Esophagus muscularis mucosa (tissue), 4 donors: ENCODE measurements at regions not wholly inside any gene's neighbourhood (a gene's known extent, or its start where the extent isn't known, plus 50 kb on each side); places are given as distances from the start of the nearest gene placed in this dataset.

Experiments
- DNase-seq: peaks from one replicate; pipeline ENCODE4 v3.0.0-alpha.2; 2017; ENCODE audit errors: extremely low spot score
- H3K27ac ChIP-seq, 4 donors: fragments of 200-600 bp; sonication (generic); replicated peaks in 1 of 4; 1 replicate in 3 of 4; 2 replicates in 1 of 4; pipeline ENCODE4 v1.5.1; 2016 to 2019; ENCODE audit warnings: mild to moderate bottlenecking in 1 of 4
- H3K27me3 ChIP-seq, 4 donors: fragments of 200-600 bp; sonication (generic); one replicate each; pipeline versions ENCODE4 v1.5.1 to v1.6.0; 2016 to 2019
- H3K36me3 ChIP-seq, 4 donors: fragments of 200-600 bp; sonication (generic); one replicate each; pipeline ENCODE4 v1.5.1; 2016 to 2019
- H3K4me1 ChIP-seq, 4 donors: fragments of 200-600 bp; sonication (generic); one replicate each; pipeline ENCODE4 v1.5.1; 2016 to 2019
- H3K4me3 ChIP-seq, 4 donors: fragments of 200-600 bp; sonication (generic); 1 replicate in 2 of 4; 2 replicates in 2 of 4; pipeline ENCODE4 v1.5.1; 2016 to 2019; ENCODE audit warnings: mild to moderate bottlenecking in 4 of 4, moderate library complexity in 1 of 4
- H3K9me3 ChIP-seq, 4 donors: fragments of 200-600 bp; sonication (generic); 1 replicate in 3 of 4; 2 replicates in 1 of 4; pipeline ENCODE4 v1.5.1; 2016 to 2019
- CTCF ChIP-seq, 3 experiments: fragments of 200-600 bp in 2 of 3; fragments of 450-650 bp in 1 of 3; sonication (generic) in 2 of 3; IDR thresholded peaks; one replicate each; pipeline ENCODE4 v1.5.1; 2017 to 2019; ENCODE audit warnings: antibody characterized with exemption in 3 of 3, mild to moderate bottlenecking in 2 of 3, moderate library complexity in 1 of 3
- EP300 ChIP-seq: sonication (generic); formaldehyde crosslinking; IDR thresholded peaks from one replicate; pipeline ENCODE4 v1.6.1; 2017; ENCODE audit warnings: antibody characterized with exemption
- POLR2A ChIP-seq: fragments of 450-650 bp; IDR thresholded peaks from one replicate; pipeline ENCODE4 v1.6.1; 2017; ENCODE audit warnings: antibody characterized with exemption, moderate library complexity, mild to moderate bottlenecking, low read depth
- POLR2AphosphoS5 ChIP-seq, 2 donors: sonication (generic); formaldehyde crosslinking; IDR thresholded peaks; one replicate each; pipeline ENCODE4 v1.6.1; 2017; ENCODE audit warnings: antibody characterized with exemption in 2 of 2
- WGBS: methylation state at CpG from one replicate; pipeline ENCODE4 v1.1.5; 2018; 5-methylcytosine and 5-hydroxymethylcytosine counted together
- intact Hi-C: fragments of 100-400 bp; cut with DNase I; formaldehyde crosslinking; loops from one replicate; pipeline ENCODE4 v1.15.1; 2023

- no peak overlapping the region for H3K27ac ChIP-seq
- H3K4me3 ChIP-seq, result no peak overlapping the region
- TF ChIP-seq EP300 (no peak), CTCF (IDR thresholded peaks at IDR 0.05) (no peak), POLR2A (no peak), POLR2AphosphoS5 (IDR thresholded peaks at IDR 0.05) (no peak)
- DNase-seq, result no peak
- no peaks in the 10 kb centered on the region for H3K36me3 ChIP-seq
- no peaks in the 10 kb centered on the region for H3K27me3 ChIP-seq
- H3K4me1 ChIP-seq, result no peaks in the 10 kb centered on the region
- H3K9me3 ChIP-seq, result no peaks in the 10 kb centered on the region
- intact Hi-C loops, result no loop called here
- WGBS, result 56% methylated on average over 2 of the region's 2 CpGs
These were observed 295.7 kb downstream of the TUSC7 start for GRCh38 chr3:117005274-117005673.

DNA sequence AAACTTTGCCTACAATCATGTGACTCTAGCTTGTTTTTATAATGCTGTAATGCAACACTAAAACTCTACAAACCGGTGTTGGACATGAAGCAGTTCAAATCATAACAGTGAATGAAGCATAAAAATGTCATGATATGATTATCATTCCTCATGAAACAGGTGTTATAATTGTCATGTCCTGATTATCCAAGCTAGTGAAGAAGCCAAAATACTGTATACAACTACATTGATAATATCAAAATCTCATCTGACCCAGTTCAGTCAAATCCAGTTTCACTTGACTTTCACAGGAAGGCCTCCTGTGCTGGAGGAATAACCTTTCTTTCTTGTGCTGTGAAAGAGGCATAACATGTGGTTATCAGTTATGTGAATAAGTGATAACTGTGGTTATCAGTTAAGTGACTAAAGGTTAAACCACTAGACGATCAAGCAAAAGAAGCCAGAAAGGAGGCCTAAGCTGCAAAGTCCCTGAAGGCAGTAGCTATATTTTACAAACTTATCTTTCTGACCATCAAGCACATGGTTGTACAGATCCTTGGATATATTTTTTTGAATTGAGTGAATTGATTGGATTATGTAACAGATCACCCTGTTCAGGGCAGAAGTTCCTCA lies 296.4 kb downstream of the TUSC7 start:
- WGBS, result 85% methylated on average over 2 of the region's 2 CpGs
- H3K27me3 ChIP-seq, result no peaks in the 10 kb centered on the region
- no peak overlapping the region for H3K27ac ChIP-seq
- DNase-seq, result no peak
- H3K4me1 ChIP-seq, result no peaks in the 10 kb centered on the region
- no peaks in the 10 kb centered on the region for H3K9me3 ChIP-seq
- H3K4me3 ChIP-seq, result no peak overlapping the region
- H3K36me3 ChIP-seq, result no peaks in the 10 kb centered on the region
- intact Hi-C loops, result no loop called here
- no peak for TF ChIP-seq CTCF (IDR thresholded peaks at IDR 0.05)
- no peak for TF ChIP-seq POLR2A
- TF ChIP-seq POLR2AphosphoS5 (IDR thresholded peaks at IDR 0.05), result no peak
- TF ChIP-seq EP300, result no peak

DNA sequence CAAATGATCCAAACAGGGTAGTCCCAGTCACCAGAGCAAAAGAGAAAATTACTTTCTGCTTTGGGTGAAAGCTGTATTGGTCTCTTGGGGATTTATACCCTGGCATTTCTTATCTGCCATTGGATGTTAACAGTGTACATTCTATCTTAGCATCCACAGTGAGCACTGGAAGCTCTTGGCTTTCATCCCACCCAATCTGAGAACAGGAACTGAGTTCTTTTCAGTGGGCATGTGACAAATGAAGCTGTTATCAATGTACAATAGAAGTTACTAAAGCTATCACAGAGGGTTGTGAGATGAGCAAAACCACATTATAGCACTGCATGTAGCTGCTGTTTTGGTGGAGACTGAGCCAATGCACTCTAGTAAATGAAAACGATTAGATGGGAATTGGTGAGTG lies 300.7 kb downstream of the TUSC7 start:
- intact Hi-C loops, result loop anchor here (10.0 kb wide), 2 partner anchors 344 to 704 kb away; no protein-coding TSS in a partner anchor
- no peak for TF ChIP-seq CTCF (IDR thresholded peaks at IDR 0.05)
- no peak for TF ChIP-seq POLR2A
- TF ChIP-seq POLR2AphosphoS5 (IDR thresholded peaks at IDR 0.05), result no peak
- TF ChIP-seq EP300, result no peak
- 58% methylated on average over 1 of the region's 1 CpG for WGBS
- Histone ChIP-seq H3K9me3 (no peaks in the 10 kb centered on the region), H3K27ac (no peak overlapping the region), H3K4me1 (no peaks in the 10 kb centered on the region), H3K27me3 (no peaks in the 10 kb centered on the region), H3K36me3 (no peaks in the 10 kb centered on the region), H3K4me3 (no peak overlapping the region)
- DNase-seq, result no peak

GRCh38 chr3:117011687-117012250 lies 302.2 kb downstream of the TUSC7 start:
- Histone ChIP-seq H3K36me3 (no peaks in the 10 kb centered on the region), H3K27ac (no peak overlapping the region), H3K27me3 (no peaks in the 10 kb centered on the region), H3K9me3 (no peaks in the 10 kb centered on the region), H3K4me1 (no peaks in the 10 kb centered on the region), H3K4me3 (no peak overlapping the region)
- intact Hi-C loops, result loop anchor here (10.0 kb wide), 2 partner anchors 343 to 703 kb away; no protein-coding TSS in a partner anchor
- WGBS, result 61% methylated on average over 7 of the region's 7 CpGs
- DNase-seq, result no peak
- TF ChIP-seq POLR2AphosphoS5 (IDR thresholded peaks at IDR 0.05) (no peak), POLR2A (no peak), EP300 (no peak), CTCF (IDR thresholded peaks at IDR 0.05) (no peak)
